ENCODE measurements at regions not wholly inside any gene's neighbourhood (a gene's known extent, or its start where the extent isn't known, plus 50 kb on each side); places are given as distances from the start of the nearest gene placed in this dataset.

- in situ Hi-C loops (cut with HindIII; ENCODE audit: low sequenced_read_pairs): no loop called here
Observed at GRCh38 chr3:27593173-27593572, 109.0 kb upstream of the SLC4A7 start.

GRCh38 chr3:27591312-27592210 is 107.4 kb upstream of the SLC4A7 start:
- in situ Hi-C loops (cut with HindIII; ENCODE audit: low sequenced_read_pairs): no loop called here

DNA sequence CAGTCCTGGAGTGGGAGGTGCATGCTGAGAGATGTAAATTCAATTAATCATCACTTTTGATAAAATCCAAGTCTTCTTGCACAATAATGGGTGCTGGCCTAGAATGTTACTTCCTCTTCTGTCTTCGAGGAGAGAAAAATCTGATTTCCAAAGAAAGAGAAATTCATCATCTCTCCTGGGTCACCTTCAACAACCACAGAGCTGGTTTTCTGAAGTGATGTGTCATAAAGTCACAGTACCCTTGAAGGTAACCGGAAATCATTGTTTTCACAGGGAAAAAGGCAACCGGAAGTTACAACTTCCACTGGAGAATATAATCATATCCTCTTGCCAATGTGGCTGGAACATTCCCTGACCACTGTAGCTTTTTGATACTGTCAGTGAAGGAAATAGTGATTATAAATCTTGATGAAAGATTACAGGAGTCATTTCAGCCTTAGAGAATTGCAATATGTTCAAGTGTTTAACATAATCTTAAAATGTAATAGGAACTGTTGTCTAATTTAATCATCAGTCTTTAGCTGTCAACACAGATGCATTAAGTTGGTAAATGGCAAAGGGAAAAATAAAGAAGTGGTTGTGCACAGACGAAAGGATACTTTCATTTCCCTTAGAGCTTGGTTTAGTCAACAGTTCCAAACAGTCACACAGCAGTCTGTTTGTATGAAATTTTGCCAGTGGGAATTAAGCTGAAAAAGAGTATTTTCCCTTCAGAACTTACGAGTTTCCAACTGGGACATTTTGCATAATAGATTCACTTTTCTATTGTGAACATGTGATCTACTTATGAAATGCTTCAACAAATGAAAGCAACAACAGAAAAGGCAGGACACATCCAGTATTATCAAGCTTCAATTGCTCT is 106.5 kb upstream of the SLC4A7 start:
- in situ Hi-C loops (cut with HindIII; ENCODE audit: low sequenced_read_pairs): no loop called here

DNA sequence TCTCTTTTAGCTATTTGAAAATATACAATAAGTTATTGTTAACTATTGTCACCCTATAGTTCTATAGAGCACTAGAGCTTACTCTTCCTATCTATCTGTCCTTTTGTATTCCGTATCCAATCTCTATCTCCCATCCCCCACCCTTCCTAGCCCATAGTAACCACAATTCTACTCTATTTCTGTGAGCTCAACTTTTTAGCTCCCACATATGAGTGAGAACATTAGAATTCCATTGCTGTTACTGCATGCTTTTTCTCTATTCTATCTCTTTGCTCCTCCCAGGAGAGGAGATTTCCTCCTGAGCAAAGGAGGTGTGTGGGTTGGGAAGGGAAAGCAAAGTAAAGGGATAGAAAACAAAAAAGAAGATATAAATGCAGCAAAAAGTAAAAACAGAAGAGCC is 105.6 kb upstream of the SLC4A7 start:
- in situ Hi-C loops (cut with HindIII; ENCODE audit: low sequenced_read_pairs): no loop called here

DNA sequence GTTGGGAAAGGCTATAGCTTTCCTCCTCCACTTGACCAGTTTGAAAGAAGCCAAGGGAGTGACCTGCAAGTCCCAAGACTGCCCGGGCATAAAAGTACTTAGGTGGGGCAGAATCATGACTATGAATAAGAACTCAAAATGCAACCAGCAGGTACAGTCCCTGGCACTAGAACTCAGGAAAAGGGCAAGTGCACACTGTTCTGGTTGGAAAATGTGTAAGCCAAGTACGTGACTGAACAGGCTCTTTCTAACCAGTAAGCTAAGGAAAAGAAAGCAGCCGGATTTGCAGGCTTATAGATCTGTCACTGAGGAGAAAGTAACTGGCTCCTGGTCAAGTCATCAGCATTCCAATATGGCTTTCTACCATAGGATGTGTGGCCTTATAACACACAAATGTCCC is 101.2 kb upstream of the SLC4A7 start:
- in situ Hi-C loops (cut with HindIII; ENCODE audit: low sequenced_read_pairs): no loop called here

- in situ Hi-C loops (cut with HindIII; ENCODE audit: low sequenced_read_pairs): no loop called here
Observed at GRCh38 chr3:27584874-27585273, 100.7 kb upstream of the SLC4A7 start.

- in situ Hi-C loops (cut with HindIII; ENCODE audit: low sequenced_read_pairs): no loop called here
Observed at GRCh38 chr3:27581852-27582251, 97.7 kb upstream of the SLC4A7 start.

GRCh38 chr3:27578032-27578431 is 93.8 kb upstream of the SLC4A7 start:
- in situ Hi-C loops (cut with HindIII; ENCODE audit: low sequenced_read_pairs): no loop called here

DNA sequence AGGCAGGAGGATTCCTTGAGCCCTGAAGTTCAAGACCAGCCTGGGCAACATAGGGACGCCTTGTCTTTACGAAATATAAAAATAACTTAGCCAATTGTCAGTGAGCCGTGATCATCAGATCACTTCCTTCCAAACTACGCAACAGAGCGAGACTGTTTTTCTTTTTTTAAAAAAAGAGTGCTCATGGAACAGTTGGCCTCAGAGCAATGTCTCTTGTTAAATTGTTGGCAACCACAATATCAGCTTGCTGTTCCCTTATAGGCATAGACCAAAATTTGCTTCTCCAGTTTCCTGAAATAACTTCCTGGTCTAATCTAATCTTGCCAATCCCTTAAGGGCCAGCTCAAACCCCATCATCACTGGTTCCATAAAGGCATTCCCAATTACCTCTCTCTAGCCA is 93.3 kb upstream of the SLC4A7 start:
- in situ Hi-C loops (cut with HindIII; ENCODE audit: low sequenced_read_pairs): no loop called here

- in situ Hi-C loops (cut with HindIII; ENCODE audit: low sequenced_read_pairs): no loop called here
Observed at GRCh38 chr3:27576171-27576570, 92.0 kb upstream of the SLC4A7 start.

GRCh38 chr3:27575499-27575898 is 91.3 kb upstream of the SLC4A7 start:
- in situ Hi-C loops (cut with HindIII; ENCODE audit: low sequenced_read_pairs): no loop called here

- in situ Hi-C loops (cut with HindIII; ENCODE audit: low sequenced_read_pairs): no loop called here
Observed at GRCh38 chr3:27574438-27574795, 90.2 kb upstream of the SLC4A7 start.

DNA sequence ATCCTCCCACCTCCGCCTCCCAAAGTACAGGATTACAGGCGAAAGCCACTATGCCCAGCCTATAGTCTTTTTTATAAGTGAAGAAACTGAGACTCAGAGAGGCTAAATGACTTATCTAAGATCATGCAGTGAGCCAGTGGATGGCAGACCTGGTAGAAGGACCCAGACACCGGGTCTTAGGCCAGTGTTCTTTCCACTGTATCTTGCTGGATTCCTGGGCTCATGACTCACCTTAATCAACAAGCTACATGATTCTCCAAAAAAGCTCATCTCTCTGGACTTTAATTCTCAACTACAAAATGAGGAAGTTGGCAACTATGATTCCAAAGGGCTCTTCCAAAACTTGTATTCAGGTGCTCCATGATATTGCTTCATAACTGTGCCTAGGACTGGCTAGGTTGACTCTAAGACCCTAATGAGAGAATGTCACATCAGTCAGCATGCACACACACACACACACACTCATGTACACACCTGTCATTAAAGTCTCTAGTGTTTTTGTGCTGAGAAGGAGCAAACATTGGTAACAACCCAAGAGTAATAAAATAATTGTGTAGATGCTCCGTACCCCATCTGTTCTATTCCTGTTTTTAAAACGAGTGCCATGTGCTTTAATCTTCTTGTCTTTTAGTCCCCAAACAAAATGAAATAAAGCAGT is 89.7 kb upstream of the SLC4A7 start:
- in situ Hi-C loops (cut with HindIII; ENCODE audit: low sequenced_read_pairs): no loop called here

GRCh38 chr3:27573138-27573537 is 89.0 kb upstream of the SLC4A7 start:
- in situ Hi-C loops (cut with HindIII; ENCODE audit: low sequenced_read_pairs): no loop called here

- in situ Hi-C loops (cut with HindIII; ENCODE audit: low sequenced_read_pairs): no loop called here
Observed at GRCh38 chr3:27571345-27571744, 87.2 kb upstream of the SLC4A7 start.

- in situ Hi-C loops (cut with HindIII; ENCODE audit: low sequenced_read_pairs): no loop called here
Observed at GRCh38 chr3:27570421-27571106, 86.4 kb upstream of the SLC4A7 start.

GRCh38 chr3:27568393-27568792 is 84.2 kb upstream of the SLC4A7 start:
- in situ Hi-C loops (cut with HindIII; ENCODE audit: low sequenced_read_pairs): no loop called here

DNA sequence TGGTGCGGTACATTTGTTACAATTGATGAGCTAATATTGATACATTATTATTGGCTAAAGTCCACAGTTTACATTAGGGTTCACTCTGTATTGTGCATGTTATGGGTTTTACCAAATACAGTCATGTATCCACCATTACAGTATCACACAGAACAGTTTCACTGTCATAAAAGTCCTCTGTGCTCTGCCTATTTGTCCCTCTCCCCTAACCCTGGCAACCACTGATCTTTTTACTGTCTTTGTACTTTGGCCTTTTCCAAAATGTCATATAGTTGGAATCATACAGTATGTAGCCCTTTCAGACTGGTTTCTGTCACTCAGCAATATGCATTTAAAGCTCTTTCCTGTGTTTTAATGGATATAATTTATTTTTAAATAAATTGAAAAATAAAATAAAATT is 83.1 kb upstream of the SLC4A7 start:
- in situ Hi-C loops (cut with HindIII; ENCODE audit: low sequenced_read_pairs): no loop called here

DNA sequence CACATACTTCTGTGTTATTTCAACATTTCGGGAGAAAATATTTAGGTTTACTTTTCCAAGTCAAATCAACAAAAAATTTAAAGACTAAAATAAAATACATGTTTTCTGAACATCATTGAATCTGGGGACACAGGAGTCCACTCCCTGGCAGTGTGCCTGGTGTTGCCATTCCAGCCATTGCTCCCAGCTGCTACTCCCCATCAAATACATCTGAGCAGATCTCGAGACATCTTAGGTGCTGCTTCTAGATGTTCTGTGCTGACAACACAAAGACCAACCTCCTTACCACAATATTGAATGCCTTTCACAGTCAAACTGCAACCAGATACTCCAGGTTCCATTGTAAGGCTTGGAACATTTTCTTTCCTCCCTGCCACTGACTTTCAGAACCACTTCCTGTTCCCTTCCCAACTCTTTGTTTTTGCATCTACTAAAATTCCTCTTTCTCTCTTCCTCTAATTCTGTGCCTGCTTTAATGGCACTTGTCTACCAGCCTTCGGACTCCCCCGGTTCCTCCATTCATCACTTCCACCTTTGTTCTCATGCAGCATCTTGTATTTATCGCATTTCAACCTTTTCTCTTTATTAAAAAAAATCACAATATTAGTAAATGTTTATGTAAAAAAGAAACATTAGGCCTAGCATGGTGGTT is 81.1 kb upstream of the SLC4A7 start:
- in situ Hi-C loops (cut with HindIII; ENCODE audit: low sequenced_read_pairs): no loop called here

- in situ Hi-C loops (cut with HindIII; ENCODE audit: low sequenced_read_pairs): no loop called here
Observed at GRCh38 chr3:27561576-27561975, 77.4 kb upstream of the SLC4A7 start.

Data from DLD1 (cell line).